ENCODE measurements at regions not wholly inside any gene's neighbourhood (a gene's known extent, or its start where the extent isn't known, plus 50 kb on each side); places are given as distances from the start of the nearest gene placed in this dataset.

DNA sequence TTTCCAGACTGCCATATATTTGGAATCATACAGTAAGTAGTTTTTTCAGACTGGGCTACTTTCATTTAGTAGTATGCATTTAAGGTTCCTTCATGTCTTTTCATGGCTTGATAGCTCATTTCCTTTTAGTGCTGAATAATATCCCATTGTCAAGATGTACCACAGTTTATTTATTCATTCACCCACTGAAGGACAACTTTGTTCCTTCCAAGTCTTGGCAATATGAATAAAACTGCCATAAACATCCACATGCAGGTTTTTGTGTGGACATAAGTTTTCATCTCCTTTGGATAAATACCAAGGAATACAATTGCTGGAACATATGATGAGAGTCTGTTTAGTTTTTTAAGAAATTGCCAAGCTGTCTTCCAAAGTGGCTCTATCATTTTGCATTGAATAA is 366.4 kb upstream of the NFIA start:
- TF ChIP-seq, protein P1, sequence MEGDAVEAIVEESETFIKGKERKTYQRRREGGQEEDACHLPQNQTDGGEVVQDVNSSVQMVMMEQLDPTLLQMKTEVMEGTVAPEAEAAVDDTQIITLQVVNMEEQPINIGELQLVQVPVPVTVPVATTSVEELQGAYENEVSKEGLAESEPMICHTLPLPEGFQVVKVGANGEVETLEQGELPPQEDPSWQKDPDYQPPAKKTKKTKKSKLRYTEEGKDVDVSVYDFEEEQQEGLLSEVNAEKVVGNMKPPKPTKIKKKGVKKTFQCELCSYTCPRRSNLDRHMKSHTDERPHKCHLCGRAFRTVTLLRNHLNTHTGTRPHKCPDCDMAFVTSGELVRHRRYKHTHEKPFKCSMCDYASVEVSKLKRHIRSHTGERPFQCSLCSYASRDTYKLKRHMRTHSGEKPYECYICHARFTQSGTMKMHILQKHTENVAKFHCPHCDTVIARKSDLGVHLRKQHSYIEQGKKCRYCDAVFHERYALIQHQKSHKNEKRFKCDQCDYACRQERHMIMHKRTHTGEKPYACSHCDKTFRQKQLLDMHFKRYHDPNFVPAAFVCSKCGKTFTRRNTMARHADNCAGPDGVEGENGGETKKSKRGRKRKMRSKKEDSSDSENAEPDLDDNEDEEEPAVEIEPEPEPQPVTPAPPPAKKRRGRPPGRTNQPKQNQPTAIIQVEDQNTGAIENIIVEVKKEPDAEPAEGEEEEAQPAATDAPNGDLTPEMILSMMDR (IDR thresholded peaks at IDR 0.05; ENCODE audit: poor library complexity, severe bottlenecking): no peak
- no peak for TF ChIP-seq EP300 (conservative IDR thresholded peaks at IDR 0.05; ENCODE audit: poor library complexity, severe bottlenecking)
- TF ChIP-seq, protein P2, sequence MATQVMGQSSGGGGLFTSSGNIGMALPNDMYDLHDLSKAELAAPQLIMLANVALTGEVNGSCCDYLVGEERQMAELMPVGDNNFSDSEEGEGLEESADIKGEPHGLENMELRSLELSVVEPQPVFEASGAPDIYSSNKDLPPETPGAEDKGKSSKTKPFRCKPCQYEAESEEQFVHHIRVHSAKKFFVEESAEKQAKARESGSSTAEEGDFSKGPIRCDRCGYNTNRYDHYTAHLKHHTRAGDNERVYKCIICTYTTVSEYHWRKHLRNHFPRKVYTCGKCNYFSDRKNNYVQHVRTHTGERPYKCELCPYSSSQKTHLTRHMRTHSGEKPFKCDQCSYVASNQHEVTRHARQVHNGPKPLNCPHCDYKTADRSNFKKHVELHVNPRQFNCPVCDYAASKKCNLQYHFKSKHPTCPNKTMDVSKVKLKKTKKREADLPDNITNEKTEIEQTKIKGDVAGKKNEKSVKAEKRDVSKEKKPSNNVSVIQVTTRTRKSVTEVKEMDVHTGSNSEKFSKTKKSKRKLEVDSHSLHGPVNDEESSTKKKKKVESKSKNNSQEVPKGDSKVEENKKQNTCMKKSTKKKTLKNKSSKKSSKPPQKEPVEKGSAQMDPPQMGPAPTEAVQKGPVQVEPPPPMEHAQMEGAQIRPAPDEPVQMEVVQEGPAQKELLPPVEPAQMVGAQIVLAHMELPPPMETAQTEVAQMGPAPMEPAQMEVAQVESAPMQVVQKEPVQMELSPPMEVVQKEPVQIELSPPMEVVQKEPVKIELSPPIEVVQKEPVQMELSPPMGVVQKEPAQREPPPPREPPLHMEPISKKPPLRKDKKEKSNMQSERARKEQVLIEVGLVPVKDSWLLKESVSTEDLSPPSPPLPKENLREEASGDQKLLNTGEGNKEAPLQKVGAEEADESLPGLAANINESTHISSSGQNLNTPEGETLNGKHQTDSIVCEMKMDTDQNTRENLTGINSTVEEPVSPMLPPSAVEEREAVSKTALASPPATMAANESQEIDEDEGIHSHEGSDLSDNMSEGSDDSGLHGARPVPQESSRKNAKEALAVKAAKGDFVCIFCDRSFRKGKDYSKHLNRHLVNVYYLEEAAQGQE (IDR thresholded peaks at IDR 0.05; ENCODE audit: borderline replicate concordance): no peak
- no peak for TF ChIP-seq EZH2 (IDR thresholded peaks at IDR 0.05; ENCODE audit: borderline replicate concordance, insufficient read depth, low read length, poor library complexity, severe bottlenecking)
